ENCODE measurements at regions not wholly inside any gene's neighbourhood (a gene's known extent, or its start where the extent isn't known, plus 50 kb on each side); places are given as distances from the start of the nearest gene placed in this dataset.

- peaks cover 0 to 7% (median 2%) of the 10 kb centered on the region in 4 donors for H3K4me1 ChIP-seq
- H3K9me3 ChIP-seq = no peaks in the 10 kb centered on the region
- intact Hi-C loops (cut with DNase I; ENCODE audit: low total_unique reads) = no loop called here
- no peak overlapping the region for H3K4me3 ChIP-seq
- H3K36me3 ChIP-seq = no peaks in the 10 kb centered on the region
- no peak overlapping the region for H3K27ac ChIP-seq
- no peak for TF ChIP-seq CTCF (IDR thresholded peaks at IDR 0.05)
- no peaks in the 10 kb centered on the region for H3K27me3 ChIP-seq
- DNase-seq = no peak
Observed at GRCh38 chr6:87847135-87847829, 145.2 kb upstream of the AKIRIN2 start.

GRCh38 chr6:87846434-87846833, 144.4 kb upstream of the AKIRIN2 start:
- Histone ChIP-seq H3K36me3 (no peaks in the 10 kb centered on the region), H3K27ac (no peak overlapping the region), H3K4me1 (peaks cover 0 to 7% (median 2%) of the 10 kb centered on the region in 4 donors), H3K9me3 (no peaks in the 10 kb centered on the region), H3K27me3 (no peaks in the 10 kb centered on the region), H3K4me3 (no peak overlapping the region)
- intact Hi-C loops (cut with DNase I; ENCODE audit: low total_unique reads) = no loop called here
- TF ChIP-seq CTCF (IDR thresholded peaks at IDR 0.05) = no peak
- no peak for DNase-seq

- no peak for TF ChIP-seq CTCF (IDR thresholded peaks at IDR 0.05)
- no peaks in the 10 kb centered on the region for H3K36me3 ChIP-seq
- H3K27ac ChIP-seq = no peak overlapping the region
- peaks cover 0 to 4% (median 0%) of the 10 kb centered on the region in 3 donors for H3K9me3 ChIP-seq
- H3K4me1 ChIP-seq = no peaks in the 10 kb centered on the region
- intact Hi-C loops (cut with DNase I; ENCODE audit: low total_unique reads) = no loop called here
- no peaks in the 10 kb centered on the region for H3K27me3 ChIP-seq
- no peak overlapping the region for H3K4me3 ChIP-seq
- DNase-seq = no peak
Observed at GRCh38 chr6:87840324-87840723, 138.3 kb upstream of the AKIRIN2 start.

GRCh38 chr6:87837876-87838275, 135.8 kb upstream of the AKIRIN2 start:
- Histone ChIP-seq H3K27ac (no peak overlapping the region), H3K4me1 (no peaks in the 10 kb centered on the region), H3K4me3 (no peak overlapping the region), H3K36me3 (no peaks in the 10 kb centered on the region), H3K9me3 (peaks cover 0 to 4% (median 0%) of the 10 kb centered on the region in 3 donors), H3K27me3 (no peaks in the 10 kb centered on the region)
- no peak for TF ChIP-seq CTCF (IDR thresholded peaks at IDR 0.05)
- intact Hi-C loops (cut with DNase I; ENCODE audit: low total_unique reads) = no loop called here
- no peak for DNase-seq

- peaks cover 0 to 4% (median 0%) of the 10 kb centered on the region in 3 donors for H3K9me3 ChIP-seq
- no peak overlapping the region for H3K27ac ChIP-seq
- no peak for DNase-seq
- H3K4me1 ChIP-seq = peaks cover 0 to 3% (median 0%) of the 10 kb centered on the region in 4 donors
- H3K36me3 ChIP-seq = no peaks in the 10 kb centered on the region
- no peak for TF ChIP-seq CTCF (IDR thresholded peaks at IDR 0.05)
- intact Hi-C loops (cut with DNase I; ENCODE audit: low total_unique reads) = no loop called here
- no peaks in the 10 kb centered on the region for H3K27me3 ChIP-seq
- no peak overlapping the region for H3K4me3 ChIP-seq
Observed at GRCh38 chr6:87837444-87837843, 135.4 kb upstream of the AKIRIN2 start.
